ENCODE measurements at regions not wholly inside any gene's neighbourhood (a gene's known extent, or its start where the extent isn't known, plus 50 kb on each side); places are given as distances from the start of the nearest gene placed in this dataset.

GRCh38 chr3:177743173-177743890, 546.0 kb upstream of the TBL1XR1 start:
- H3K9me3 ChIP-seq (ENCODE audit: low read length): no peaks in the 10 kb centered on the region

More at GRCh38 chr3:177743173-177743890, 546.0 kb upstream of the TBL1XR1 start:
- no peaks in the 10 kb centered on the region for H3F3A ChIP-seq (ENCODE audit: insufficient read depth, low read length, poor library complexity, severe bottlenecking)
- no peak overlapping the region for H2AFZ ChIP-seq (ENCODE audit: low read depth, low read length)
- no peaks in the 10 kb centered on the region for H3K27me3 ChIP-seq (ENCODE audit: insufficient read depth, low read depth, low read length)
- H4K20me1 ChIP-seq (ENCODE audit: insufficient read depth): no peaks in the 10 kb centered on the region
- no peak overlapping the region for H3K4me3 ChIP-seq (ENCODE audit: low read length)
- H3K36me3 ChIP-seq (ENCODE audit: insufficient read depth, low read length): no peaks in the 10 kb centered on the region
- no peaks in the 10 kb centered on the region for H3K9me2 ChIP-seq (ENCODE audit: insufficient read depth, low read length)
- H3K4me2 ChIP-seq (ENCODE audit: low read length): no peak overlapping the region
- H3K27ac ChIP-seq (ENCODE audit: low read length): no peak overlapping the region
- no peak overlapping the region for H3K9ac ChIP-seq (ENCODE audit: low read length)
- H3K79me2 ChIP-seq (replicated peaks; ENCODE audit: insufficient read depth, low read length): no peaks in the 10 kb centered on the region
- no peak for TF ChIP-seq REST (IDR thresholded peaks at IDR 0.05; ENCODE audit: borderline replicate concordance)
- TF ChIP-seq TAF1 (IDR thresholded peaks at IDR 0.05; ENCODE audit: low read depth): no peak
- TF ChIP-seq MXI1 (conservative IDR thresholded peaks at IDR 0.05; ENCODE audit: poor library complexity, severe bottlenecking): no peak
- TF ChIP-seq CTCF (IDR thresholded peaks at IDR 0.05; ENCODE audit: poor library complexity, severe bottlenecking): no peak
- TF ChIP-seq EP300 (conservative IDR thresholded peaks at IDR 0.05; ENCODE audit: poor library complexity, severe bottlenecking): no peak
- no peak for TF ChIP-seq SMC3 (conservative IDR thresholded peaks at IDR 0.05; ENCODE audit: poor library complexity)
- no peak for TF ChIP-seq POLR2AphosphoS5 (IDR thresholded peaks at IDR 0.05)
- no peak for TF ChIP-seq EZH2 (IDR thresholded peaks at IDR 0.05; ENCODE audit: borderline replicate concordance, insufficient read depth, low read length, poor library complexity, severe bottlenecking)
- TF ChIP-seq RAD21 (conservative IDR thresholded peaks at IDR 0.05): no peak

Data from neural cell (in vitro differentiated cells).